ENCODE measurements at regions not wholly inside any gene's neighbourhood (a gene's known extent, or its start where the extent isn't known, plus 50 kb on each side); places are given as distances from the start of the nearest gene placed in this dataset.

DNA sequence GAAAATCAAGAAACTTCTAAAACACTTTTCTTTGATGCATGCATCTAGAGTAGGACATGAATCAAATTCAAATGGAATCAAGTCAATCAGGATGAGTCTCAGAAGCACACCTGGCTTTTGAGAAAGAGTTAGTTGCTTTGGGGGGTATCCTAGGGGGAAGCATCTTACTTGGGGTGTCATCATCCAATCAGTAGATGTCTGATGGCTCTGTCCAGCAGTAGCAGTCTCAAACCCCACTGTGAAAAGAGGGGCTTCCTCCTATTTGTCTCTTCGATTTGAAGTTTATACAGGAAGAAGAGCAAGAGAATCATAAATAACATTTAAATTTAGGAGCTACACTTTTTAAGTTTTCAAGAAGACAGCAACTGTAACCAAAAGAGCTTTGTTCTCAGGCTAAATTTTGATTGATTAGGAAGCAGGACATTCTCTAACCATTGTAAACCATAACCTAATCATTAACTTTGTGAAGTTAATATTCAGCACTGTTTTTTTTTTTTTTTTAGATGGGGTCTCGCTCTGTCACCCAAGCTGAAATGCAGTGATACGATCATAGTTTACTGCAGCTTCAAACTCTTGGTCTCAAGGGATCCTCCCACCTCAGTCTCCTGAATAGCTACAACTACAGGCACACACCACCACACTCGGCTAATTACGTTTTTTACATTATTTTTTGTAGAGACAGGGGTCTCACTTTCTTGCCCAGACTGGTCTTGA is 614.7 kb downstream of the CSNK1G3 start:
- Histone ChIP-seq H3K36me3 (ENCODE audit: control insufficient read depth in 2 of 2, extremely low read depth in 1 of 2, insufficient read depth in 2 of 2, low read length in 2 of 2) (no peaks in the 10 kb centered on the region), H3K79me2 (ENCODE audit: control insufficient read depth, insufficient read depth, low read length) (no peaks in the 10 kb centered on the region), H3K4me3 (replicated peaks in 1 of 3; ENCODE audit: insufficient read depth in 1 of 3, low read depth in 1 of 3, low read length in 3 of 3) (no peak overlapping the region), H3K9ac (replicated peaks; ENCODE audit: extremely low read depth, insufficient read depth, low read length) (no peak overlapping the region), H4K20me1 (replicated peaks; ENCODE audit: control insufficient read depth, extremely low read depth, insufficient read depth, low read length) (no peaks in the 10 kb centered on the region), H2AFZ (ENCODE audit: low read depth, low read length) (no peak overlapping the region), H3K27me3 (ENCODE audit: control insufficient read depth in 2 of 2, insufficient read depth in 2 of 2, low read length in 2 of 2) (no peaks in the 10 kb centered on the region), H3K4me2 (ENCODE audit: insufficient read depth, low read length) (no peak overlapping the region), H3K9me1 (replicated peaks; ENCODE audit: control insufficient read depth, extremely low read depth, insufficient read depth, low read length) (no peaks in the 10 kb centered on the region), H3K9me3 (replicated peaks; ENCODE audit: control insufficient read depth, insufficient read depth, low read length) (no peaks in the 10 kb centered on the region), H3K27ac (ENCODE audit: insufficient read depth, low read depth, low read length) (no peak overlapping the region), H3K4me1 (ENCODE audit: control insufficient read depth, extremely low read depth, insufficient read depth, low read length) (no peaks in the 10 kb centered on the region)
- ChIA-PET CTCF (interaction anchor here (0.7 kb wide), 1 partner anchor 126 kb away, joined by 3 read pairs; no protein-coding TSS in a partner anchor), POLR2A (no interaction called here)
- dilution Hi-C loops (cut with MboI; ENCODE audit: extremely low pct_ligation_motif_present, low sequenced_read_pairs), result no loop called here
- intact Hi-C loops (cut with micrococcal nuclease), result no loop called here
- FAIRE-seq (no peak), DNase-seq (ENCODE audit: low read depth, low spot score) (no peak)
- no peak for TF ChIP-seq FOS (IDR thresholded peaks at IDR 0.05; ENCODE audit: borderline replicate concordance, insufficient read depth, low read length)
- no peak for TF ChIP-seq JUN (IDR thresholded peaks at IDR 0.05; ENCODE audit: borderline replicate concordance, insufficient read depth, insufficient read length, low read depth)
- TF ChIP-seq, protein P1, sequence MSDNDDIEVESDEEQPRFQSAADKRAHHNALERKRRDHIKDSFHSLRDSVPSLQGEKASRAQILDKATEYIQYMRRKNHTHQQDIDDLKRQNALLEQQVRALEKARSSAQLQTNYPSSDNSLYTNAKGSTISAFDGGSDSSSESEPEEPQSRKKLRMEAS (IDR thresholded peaks at IDR 0.05; ENCODE audit: insufficient read depth, insufficient read length), result no peak
- no peak for TF ChIP-seq POLR2AphosphoS5 (IDR thresholded peaks at IDR 0.05; ENCODE audit: insufficient read depth, low read depth, low read length)
- no peak for TF ChIP-seq EZH2 (IDR thresholded peaks at IDR 0.05; ENCODE audit: borderline replicate concordance, low read depth, low read length, severe bottlenecking)
- TF ChIP-seq, protein P2, sequence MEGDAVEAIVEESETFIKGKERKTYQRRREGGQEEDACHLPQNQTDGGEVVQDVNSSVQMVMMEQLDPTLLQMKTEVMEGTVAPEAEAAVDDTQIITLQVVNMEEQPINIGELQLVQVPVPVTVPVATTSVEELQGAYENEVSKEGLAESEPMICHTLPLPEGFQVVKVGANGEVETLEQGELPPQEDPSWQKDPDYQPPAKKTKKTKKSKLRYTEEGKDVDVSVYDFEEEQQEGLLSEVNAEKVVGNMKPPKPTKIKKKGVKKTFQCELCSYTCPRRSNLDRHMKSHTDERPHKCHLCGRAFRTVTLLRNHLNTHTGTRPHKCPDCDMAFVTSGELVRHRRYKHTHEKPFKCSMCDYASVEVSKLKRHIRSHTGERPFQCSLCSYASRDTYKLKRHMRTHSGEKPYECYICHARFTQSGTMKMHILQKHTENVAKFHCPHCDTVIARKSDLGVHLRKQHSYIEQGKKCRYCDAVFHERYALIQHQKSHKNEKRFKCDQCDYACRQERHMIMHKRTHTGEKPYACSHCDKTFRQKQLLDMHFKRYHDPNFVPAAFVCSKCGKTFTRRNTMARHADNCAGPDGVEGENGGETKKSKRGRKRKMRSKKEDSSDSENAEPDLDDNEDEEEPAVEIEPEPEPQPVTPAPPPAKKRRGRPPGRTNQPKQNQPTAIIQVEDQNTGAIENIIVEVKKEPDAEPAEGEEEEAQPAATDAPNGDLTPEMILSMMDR (IDR thresholded peaks at IDR 0.05; ENCODE audit: extremely low read depth in 1 of 2, insufficient read depth in 1 of 2, low read depth in 1 of 2, low read length in 2 of 2), result no peak
- BruUV-seq (replicated peaks), result no TSS peak

Measured in endothelial cell of umbilical vein (primary cell).